BE2C (cell line): ENCODE measurements at regions not wholly inside any gene's neighbourhood (a gene's known extent, or its start where the extent isn't known, plus 50 kb on each side); places are given as distances from the start of the nearest gene placed in this dataset.

Experiments used
- DNase-seq: peaks from one replicate; pipeline ENCODE4 v3.0.0-alpha.2; 2020
- H3K27me3 ChIP-seq: fragments of 250-450 bp; sonication (Bioruptor Pico); 2 replicates; pipeline ENCODE4 v1.5.1; 2020; ENCODE audit warnings: mild to moderate bottlenecking
- H3K36me3 ChIP-seq: fragments of 250-450 bp; sonication (Bioruptor Pico); 2 replicates; pipeline ENCODE4 v1.5.1; 2020; ENCODE audit warnings: mild to moderate bottlenecking
- H3K4me1 ChIP-seq: fragments of 250-450 bp; sonication (Bioruptor Pico); 2 replicates; pipeline ENCODE4 v1.5.1; 2020
- H3K4me3 ChIP-seq: 2 replicates; pipeline ENCODE4 v1.5.1; 2011; ENCODE audit warnings: low read depth, low read length
- H3K9me3 ChIP-seq: fragments of 250-450 bp; sonication (Bioruptor Pico); 2 replicates; pipeline ENCODE4 v1.5.1; 2020
- CTCF ChIP-seq: IDR thresholded peaks from 2 replicates; pipeline ENCODE4 v1.5.1; 2012; ENCODE audit warnings: mild to moderate bottlenecking, low read depth, low read length

GRCh38 chr5:61735531-61735930 lies 403.5 kb downstream of the ZSWIM6 start:
- Histone ChIP-seq H3K9me3 (no peaks in the 10 kb centered on the region), H3K4me3 (no peak overlapping the region), H3K27me3 (no peaks in the 10 kb centered on the region; the same call in 1 of the 2 replicates), H3K36me3 (no peaks in the 10 kb centered on the region), H3K4me1 (no peaks in the 10 kb centered on the region)
- no peak for DNase-seq
- no peak for TF ChIP-seq CTCF

- DNase-seq: no peak
- no peaks in the 10 kb centered on the region for H3K9me3 ChIP-seq
- H3K36me3 ChIP-seq: no peaks in the 10 kb centered on the region
- H3K4me3 ChIP-seq: no peak overlapping the region
- TF ChIP-seq CTCF: no peak
- no peaks in the 10 kb centered on the region for H3K4me1 ChIP-seq
- no peaks in the 10 kb centered on the region; the same call in 1 of the 2 replicates for H3K27me3 ChIP-seq
These were observed 403.9 kb downstream of the ZSWIM6 start for GRCh38 chr5:61735995-61736394.

- H3K27me3 ChIP-seq: no peaks in the 10 kb centered on the region; the same call in 1 of the 2 replicates
- no peak for DNase-seq
- no peaks in the 10 kb centered on the region for H3K4me1 ChIP-seq
- TF ChIP-seq CTCF: no peak
- no peak overlapping the region for H3K4me3 ChIP-seq
- no peaks in the 10 kb centered on the region; the same call in 1 of the 2 replicates for H3K36me3 ChIP-seq
- no peaks in the 10 kb centered on the region for H3K9me3 ChIP-seq
These were observed 405.4 kb downstream of the ZSWIM6 start for GRCh38 chr5:61737301-61737963.

- Histone ChIP-seq H3K4me1 (no peaks in the 10 kb centered on the region), H3K4me3 (no peak overlapping the region), H3K27me3 (no peaks in the 10 kb centered on the region; the same call in 1 of the 2 replicates), H3K36me3 (no peaks in the 10 kb centered on the region; the same call in 1 of the 2 replicates), H3K9me3 (no peaks in the 10 kb centered on the region)
- no peak for TF ChIP-seq CTCF
- no peak for DNase-seq
These were observed 405.9 kb downstream of the ZSWIM6 start for GRCh38 chr5:61737964-61738340.

GRCh38 chr5:61738446-61738845 lies 406.4 kb downstream of the ZSWIM6 start:
- Histone ChIP-seq H3K27me3 (no peaks in the 10 kb centered on the region; the same call in 1 of the 2 replicates), H3K4me3 (no peak overlapping the region), H3K9me3 (no peaks in the 10 kb centered on the region), H3K36me3 (no peaks in the 10 kb centered on the region; the same call in 1 of the 2 replicates), H3K4me1 (no peaks in the 10 kb centered on the region)
- no peak for DNase-seq
- TF ChIP-seq CTCF: no peak
